ENCODE measurements at regions not wholly inside any gene's neighbourhood (a gene's known extent, or its start where the extent isn't known, plus 50 kb on each side); places are given as distances from the start of the nearest gene placed in this dataset.

DNA sequence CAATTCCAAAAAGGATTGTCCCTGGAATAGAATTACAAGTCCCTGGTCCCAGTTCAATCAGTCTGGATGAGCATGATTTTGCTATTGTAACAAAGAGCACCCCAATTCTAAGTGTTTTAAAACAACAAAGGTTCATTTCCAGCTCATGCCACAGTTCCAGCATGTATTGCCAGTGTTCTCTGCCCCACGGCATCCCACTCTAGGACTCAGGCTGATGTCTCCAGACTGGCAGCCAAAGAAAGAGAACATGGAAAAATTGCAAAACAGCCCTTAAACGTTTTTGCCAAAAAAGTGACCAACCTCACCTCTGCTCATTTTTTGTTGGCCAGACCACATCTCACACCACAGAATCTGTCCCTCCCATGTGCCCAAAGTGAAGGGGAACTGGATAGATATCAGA lies 116.0 kb upstream of the PLXNC1 start:
- Histone ChIP-seq H3K4me2 (ENCODE audit: insufficient read depth, low read length) (peak overlapping the region; percentile 51), H3K27ac (ENCODE audit: low read length) (peak overlapping the region; percentile 92), H3K27me3 (ENCODE audit: insufficient read depth, low read length, poor library complexity) (no peaks in the 10 kb centered on the region), H3K9ac (ENCODE audit: low read depth, low read length) (peak overlapping the region; percentile 44), H3K9me3 (ENCODE audit: insufficient read depth, low read length, severe bottlenecking) (peaks cover 8% of the 10 kb centered on the region), H4K20me1 (ENCODE audit: insufficient read depth, low read length) (no peaks in the 10 kb centered on the region), H3K4me3 (ENCODE audit: low read depth in 1 of 2, low read length in 2 of 2) (no peak overlapping the region), H3K36me3 (ENCODE audit: insufficient read depth, low read length) (no peaks in the 10 kb centered on the region), H2AFZ (ENCODE audit: low read depth, low read length) (0 out of 2 replicates have a peak overlapping the region, but pooled peaks have one; percentile 72), H3K79me2 (ENCODE audit: insufficient read depth, low read length) (no peaks in the 10 kb centered on the region), H3K4me1 (ENCODE audit: insufficient read depth, low read length) (peaks cover 48% of the 10 kb centered on the region)
- TF ChIP-seq EZH2 (IDR thresholded peaks at IDR 0.05; ENCODE audit: borderline replicate concordance, low read depth, low read length, severe bottlenecking) = no peak
- TF ChIP-seq, protein P1, sequence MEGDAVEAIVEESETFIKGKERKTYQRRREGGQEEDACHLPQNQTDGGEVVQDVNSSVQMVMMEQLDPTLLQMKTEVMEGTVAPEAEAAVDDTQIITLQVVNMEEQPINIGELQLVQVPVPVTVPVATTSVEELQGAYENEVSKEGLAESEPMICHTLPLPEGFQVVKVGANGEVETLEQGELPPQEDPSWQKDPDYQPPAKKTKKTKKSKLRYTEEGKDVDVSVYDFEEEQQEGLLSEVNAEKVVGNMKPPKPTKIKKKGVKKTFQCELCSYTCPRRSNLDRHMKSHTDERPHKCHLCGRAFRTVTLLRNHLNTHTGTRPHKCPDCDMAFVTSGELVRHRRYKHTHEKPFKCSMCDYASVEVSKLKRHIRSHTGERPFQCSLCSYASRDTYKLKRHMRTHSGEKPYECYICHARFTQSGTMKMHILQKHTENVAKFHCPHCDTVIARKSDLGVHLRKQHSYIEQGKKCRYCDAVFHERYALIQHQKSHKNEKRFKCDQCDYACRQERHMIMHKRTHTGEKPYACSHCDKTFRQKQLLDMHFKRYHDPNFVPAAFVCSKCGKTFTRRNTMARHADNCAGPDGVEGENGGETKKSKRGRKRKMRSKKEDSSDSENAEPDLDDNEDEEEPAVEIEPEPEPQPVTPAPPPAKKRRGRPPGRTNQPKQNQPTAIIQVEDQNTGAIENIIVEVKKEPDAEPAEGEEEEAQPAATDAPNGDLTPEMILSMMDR (IDR thresholded peaks at IDR 0.05; ENCODE audit: borderline replicate concordance, extremely low read depth, low read length, poor library complexity, severe bottlenecking) = no peak
- no peak for DNase-seq
- ATAC-seq (ENCODE audit: insufficient read depth, low read depth) = no peak

DNA sequence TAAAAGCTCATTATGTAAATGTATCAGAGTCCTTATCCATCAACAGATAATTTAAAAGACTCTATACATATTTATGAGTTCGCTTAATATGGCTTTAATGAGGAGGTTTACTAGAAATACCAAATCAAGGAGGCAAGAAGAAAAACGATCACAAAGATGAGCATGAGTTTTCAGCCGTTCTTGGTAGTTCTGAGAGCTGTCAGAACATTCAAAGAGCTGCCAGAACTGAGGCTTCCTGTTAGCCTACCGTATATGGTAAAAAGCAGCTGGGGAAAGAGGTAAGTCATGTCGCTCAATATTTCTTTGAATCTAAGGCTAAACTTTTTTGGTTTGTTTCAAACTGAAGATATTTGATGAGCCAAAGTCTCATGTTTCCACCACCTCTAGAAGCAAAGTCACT lies 115.3 kb upstream of the PLXNC1 start:
- no peaks in the 10 kb centered on the region for H3K36me3 ChIP-seq (ENCODE audit: insufficient read depth, low read length)
- H3K4me1 ChIP-seq (ENCODE audit: insufficient read depth, low read length) = peaks cover 48% of the 10 kb centered on the region
- peak overlapping the region; percentile 72 for H2AFZ ChIP-seq (ENCODE audit: low read depth, low read length)
- TF ChIP-seq, protein P1 (IDR thresholded peaks at IDR 0.05; ENCODE audit: borderline replicate concordance, extremely low read depth, low read length, poor library complexity, severe bottlenecking) = no peak
- no peak for TF ChIP-seq EZH2 (IDR thresholded peaks at IDR 0.05; ENCODE audit: borderline replicate concordance, low read depth, low read length, severe bottlenecking)
- no peaks in the 10 kb centered on the region for H3K27me3 ChIP-seq (ENCODE audit: insufficient read depth, low read length, poor library complexity)
- H3K27ac ChIP-seq (ENCODE audit: low read length) = peak overlapping the region; percentile 92
- H3K9ac ChIP-seq (ENCODE audit: low read depth, low read length) = peak overlapping the region; percentile 44
- H4K20me1 ChIP-seq (ENCODE audit: insufficient read depth, low read length) = no peaks in the 10 kb centered on the region
- peak overlapping the region; percentile 51 for H3K4me2 ChIP-seq (ENCODE audit: insufficient read depth, low read length)
- peak; percentile 93 for ATAC-seq (ENCODE audit: insufficient read depth, low read depth)
- peak overlapping the region in 1 of 2 experiments; percentile 13; a peak in 2 of 4 replicates for H3K4me3 ChIP-seq (ENCODE audit: low read depth in 1 of 2, low read length in 2 of 2)
- DNase-seq = peak; percentile 55
- no peaks in the 10 kb centered on the region for H3K79me2 ChIP-seq (ENCODE audit: insufficient read depth, low read length)
- peaks cover 8% of the 10 kb centered on the region for H3K9me3 ChIP-seq (ENCODE audit: insufficient read depth, low read length, severe bottlenecking)

DNA sequence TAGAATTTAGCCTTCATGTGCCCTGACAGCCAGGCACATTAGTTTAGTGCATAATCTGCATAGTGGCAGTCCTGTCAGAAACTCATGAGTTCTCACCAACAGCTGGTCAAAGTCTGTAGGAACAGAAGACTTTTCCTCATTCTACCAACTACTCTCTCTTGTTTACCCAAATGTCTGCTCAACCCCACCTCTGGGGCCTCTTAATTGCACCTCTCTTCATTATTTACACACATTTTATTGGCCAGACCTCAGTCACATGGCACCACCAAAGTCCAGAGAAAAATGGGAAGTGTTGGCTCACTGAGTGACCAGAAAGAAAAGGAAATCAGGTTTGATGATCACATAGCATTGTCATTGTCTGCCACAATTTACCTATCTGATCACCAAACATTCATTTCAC lies 114.6 kb upstream of the PLXNC1 start:
- Histone ChIP-seq H2AFZ (ENCODE audit: low read depth, low read length) (peak overlapping the region; percentile 72), H3K4me3 (ENCODE audit: low read depth in 1 of 2, low read length in 2 of 2) (peak overlapping the region in 1 of 2 experiments; percentile 13; a peak in 1 of 4 replicates), H3K36me3 (ENCODE audit: insufficient read depth, low read length) (no peaks in the 10 kb centered on the region), H3K27me3 (ENCODE audit: insufficient read depth, low read length, poor library complexity) (no peaks in the 10 kb centered on the region), H3K4me2 (ENCODE audit: insufficient read depth, low read length) (peak overlapping the region; percentile 51), H3K4me1 (ENCODE audit: insufficient read depth, low read length) (peaks cover 48% of the 10 kb centered on the region), H4K20me1 (ENCODE audit: insufficient read depth, low read length) (no peaks in the 10 kb centered on the region), H3K27ac (ENCODE audit: low read length) (peak overlapping the region; percentile 92), H3K9me3 (ENCODE audit: insufficient read depth, low read length, severe bottlenecking) (peaks cover 8% of the 10 kb centered on the region), H3K9ac (ENCODE audit: low read depth, low read length) (peak overlapping the region; percentile 44), H3K79me2 (ENCODE audit: insufficient read depth, low read length) (no peaks in the 10 kb centered on the region)
- DNase-seq (no peak), ATAC-seq (ENCODE audit: insufficient read depth, low read depth) (no peak)
- no peak for TF ChIP-seq EZH2 (IDR thresholded peaks at IDR 0.05; ENCODE audit: borderline replicate concordance, low read depth, low read length, severe bottlenecking)
- TF ChIP-seq, protein P1 (IDR thresholded peaks at IDR 0.05; ENCODE audit: borderline replicate concordance, extremely low read depth, low read length, poor library complexity, severe bottlenecking) = no peak

All from DND-41 (cell line).